ENCODE measurements at regions not wholly inside any gene's neighbourhood (a gene's known extent, or its start where the extent isn't known, plus 50 kb on each side); places are given as distances from the start of the nearest gene placed in this dataset.
"Not testable (repeated sequence)": the region's sequence is repeated elsewhere in the genome, so short reads cannot be mapped to it uniquely, and the experiment has no call there.

DNA sequence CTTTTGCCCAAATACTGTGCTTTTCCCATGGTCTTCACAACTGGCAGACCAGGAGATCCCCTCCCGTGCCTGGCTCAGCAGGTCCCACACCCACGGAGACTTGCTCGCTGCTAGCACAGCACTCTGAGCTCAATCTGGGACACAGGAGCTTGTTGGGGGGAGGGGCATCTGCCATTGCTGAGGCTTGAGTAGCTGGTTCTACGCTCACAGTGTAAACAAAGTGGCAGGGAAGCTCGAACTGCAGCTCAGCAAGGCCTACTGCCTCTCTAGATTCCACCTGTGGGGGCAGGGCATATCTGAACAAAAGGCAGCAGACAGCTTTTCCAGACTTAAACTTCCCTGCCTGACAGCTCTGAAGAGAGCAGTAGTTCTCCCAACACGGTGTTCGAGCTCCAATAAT lies 251.6 kb upstream of the PCDH18 start:
- H3K4me1 ChIP-seq (ENCODE audit: control insufficient read depth, extremely low read depth, insufficient read depth, low read length); H3K9me1 ChIP-seq (replicated peaks; ENCODE audit: control insufficient read depth, extremely low read depth, insufficient read depth, low read length); BruUV-seq (replicated peaks); H3K36me3 ChIP-seq (ENCODE audit: control insufficient read depth in 2 of 2, extremely low read depth in 1 of 2, insufficient read depth in 2 of 2, low read length in 2 of 2); FAIRE-seq; H3K4me3 ChIP-seq (replicated peaks in 1 of 3; ENCODE audit: insufficient read depth in 1 of 3, low read depth in 1 of 3, low read length in 3 of 3); H3K4me2 ChIP-seq (ENCODE audit: insufficient read depth, low read length); H4K20me1 ChIP-seq (replicated peaks; ENCODE audit: control insufficient read depth, extremely low read depth, insufficient read depth, low read length); POLR2A ChIA-PET; H3K79me2 ChIP-seq (ENCODE audit: control insufficient read depth, insufficient read depth, low read length); dilution Hi-C loops (cut with MboI; ENCODE audit: extremely low pct_ligation_motif_present, low sequenced_read_pairs); H3K27me3 ChIP-seq (ENCODE audit: control insufficient read depth in 2 of 2, insufficient read depth in 2 of 2, low read length in 2 of 2); DNase-seq (ENCODE audit: low read depth, low spot score); intact Hi-C loops (cut with micrococcal nuclease); H3K9ac ChIP-seq (replicated peaks; ENCODE audit: extremely low read depth, insufficient read depth, low read length); H3K27ac ChIP-seq (ENCODE audit: insufficient read depth, low read depth, low read length); CTCF ChIA-PET; H2AFZ ChIP-seq (ENCODE audit: low read depth, low read length); H3K9me3 ChIP-seq (replicated peaks; ENCODE audit: control insufficient read depth, insufficient read depth, low read length): not testable (repeated sequence)

DNA sequence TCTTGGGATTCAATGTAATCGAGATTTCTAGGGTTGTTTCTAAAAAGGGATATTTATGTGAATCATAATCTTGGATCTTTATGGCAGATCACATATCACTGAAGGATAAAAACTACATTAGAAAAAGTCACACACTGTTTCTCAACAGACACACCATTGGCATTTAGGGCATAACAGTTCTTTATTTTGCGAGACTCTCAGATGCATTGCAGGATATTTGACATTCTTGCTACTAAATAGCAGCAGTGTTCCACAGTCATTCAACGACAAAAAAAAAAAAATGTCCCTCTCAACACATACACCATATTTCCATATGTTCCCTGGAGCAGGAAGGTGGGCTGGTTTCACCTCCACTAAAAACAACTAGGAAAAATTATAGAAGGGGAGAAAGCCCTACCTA lies 243.4 kb upstream of the PCDH18 start:
- Histone ChIP-seq H3K4me2 (ENCODE audit: insufficient read depth, low read length) (no peak overlapping the region), H3K9me3 (replicated peaks; ENCODE audit: control insufficient read depth, insufficient read depth, low read length) (no peaks in the 10 kb centered on the region), H3K4me3 (replicated peaks in 1 of 3; ENCODE audit: insufficient read depth in 1 of 3, low read depth in 1 of 3, low read length in 3 of 3) (no peak overlapping the region), H4K20me1 (replicated peaks; ENCODE audit: control insufficient read depth, extremely low read depth, insufficient read depth, low read length) (no peaks in the 10 kb centered on the region), H3K27me3 (ENCODE audit: control insufficient read depth in 2 of 2, insufficient read depth in 2 of 2, low read length in 2 of 2) (no peaks in the 10 kb centered on the region), H3K9me1 (replicated peaks; ENCODE audit: control insufficient read depth, extremely low read depth, insufficient read depth, low read length) (no peaks in the 10 kb centered on the region), H3K27ac (ENCODE audit: insufficient read depth, low read depth, low read length) (no peak overlapping the region), H3K9ac (replicated peaks; ENCODE audit: extremely low read depth, insufficient read depth, low read length) (no peak overlapping the region), H3K79me2 (ENCODE audit: control insufficient read depth, insufficient read depth, low read length) (no peaks in the 10 kb centered on the region), H3K4me1 (ENCODE audit: control insufficient read depth, extremely low read depth, insufficient read depth, low read length) (no peaks in the 10 kb centered on the region), H3K36me3 (ENCODE audit: control insufficient read depth in 2 of 2, extremely low read depth in 1 of 2, insufficient read depth in 2 of 2, low read length in 2 of 2) (no peaks in the 10 kb centered on the region), H2AFZ (ENCODE audit: low read depth, low read length) (no peak overlapping the region)
- CTCF ChIA-PET = no interaction called here
- FAIRE-seq (no peak), DNase-seq (ENCODE audit: low read depth, low spot score) (no peak)
- BruUV-seq (replicated peaks) = no TSS peak
- TF ChIP-seq FOS (IDR thresholded peaks at IDR 0.05; ENCODE audit: borderline replicate concordance, insufficient read depth, low read length) (no peak), GATA2 (IDR thresholded peaks at IDR 0.05; ENCODE audit: insufficient read depth, insufficient read length, low read depth, low read length) (no peak), MYC (IDR thresholded peaks at IDR 0.05; ENCODE audit: low read depth, low read length) (no peak), EZH2 (IDR thresholded peaks at IDR 0.05; ENCODE audit: borderline replicate concordance, low read depth, low read length, severe bottlenecking) (no peak), POLR2A (IDR thresholded peaks at IDR 0.05; ENCODE audit: low read depth, low read length) (no peak), POLR2AphosphoS5 (IDR thresholded peaks at IDR 0.05; ENCODE audit: insufficient read depth, low read depth, low read length) (no peak), JUN (IDR thresholded peaks at IDR 0.05; ENCODE audit: borderline replicate concordance, insufficient read depth, insufficient read length, low read depth) (no peak)
- TF ChIP-seq, protein P1, sequence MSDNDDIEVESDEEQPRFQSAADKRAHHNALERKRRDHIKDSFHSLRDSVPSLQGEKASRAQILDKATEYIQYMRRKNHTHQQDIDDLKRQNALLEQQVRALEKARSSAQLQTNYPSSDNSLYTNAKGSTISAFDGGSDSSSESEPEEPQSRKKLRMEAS (IDR thresholded peaks at IDR 0.05; ENCODE audit: insufficient read depth, insufficient read length) = no peak
- TF ChIP-seq, protein P2, sequence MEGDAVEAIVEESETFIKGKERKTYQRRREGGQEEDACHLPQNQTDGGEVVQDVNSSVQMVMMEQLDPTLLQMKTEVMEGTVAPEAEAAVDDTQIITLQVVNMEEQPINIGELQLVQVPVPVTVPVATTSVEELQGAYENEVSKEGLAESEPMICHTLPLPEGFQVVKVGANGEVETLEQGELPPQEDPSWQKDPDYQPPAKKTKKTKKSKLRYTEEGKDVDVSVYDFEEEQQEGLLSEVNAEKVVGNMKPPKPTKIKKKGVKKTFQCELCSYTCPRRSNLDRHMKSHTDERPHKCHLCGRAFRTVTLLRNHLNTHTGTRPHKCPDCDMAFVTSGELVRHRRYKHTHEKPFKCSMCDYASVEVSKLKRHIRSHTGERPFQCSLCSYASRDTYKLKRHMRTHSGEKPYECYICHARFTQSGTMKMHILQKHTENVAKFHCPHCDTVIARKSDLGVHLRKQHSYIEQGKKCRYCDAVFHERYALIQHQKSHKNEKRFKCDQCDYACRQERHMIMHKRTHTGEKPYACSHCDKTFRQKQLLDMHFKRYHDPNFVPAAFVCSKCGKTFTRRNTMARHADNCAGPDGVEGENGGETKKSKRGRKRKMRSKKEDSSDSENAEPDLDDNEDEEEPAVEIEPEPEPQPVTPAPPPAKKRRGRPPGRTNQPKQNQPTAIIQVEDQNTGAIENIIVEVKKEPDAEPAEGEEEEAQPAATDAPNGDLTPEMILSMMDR (IDR thresholded peaks at IDR 0.05; ENCODE audit: extremely low read depth in 1 of 2, insufficient read depth in 1 of 2, low read depth in 1 of 2, low read length in 2 of 2) = no peak
- dilution Hi-C loops (cut with MboI; ENCODE audit: extremely low pct_ligation_motif_present, low sequenced_read_pairs) = no loop called here
- POLR2A ChIA-PET = no interaction called here
- intact Hi-C loops (cut with micrococcal nuclease) = no loop called here

Data from endothelial cell of umbilical vein (primary cell).